Gastrocnemius medialis (tissue), 4 donors: ENCODE measurements at regions not wholly inside any gene's neighbourhood (a gene's known extent, or its start where the extent isn't known, plus 50 kb on each side); places are given as distances from the start of the nearest gene placed in this dataset.

ENCODE experiments used
- ATAC-seq, 2 donors: fragments of 150-250 bp; one replicate each; pipeline ENCODE4 v1.9.1; 2016
- DNase-seq, 2 donors: peaks; one replicate each; pipeline ENCODE4 v3.0.0-alpha.2; 2019
- H3K27ac ChIP-seq, 4 donors: fragments of 200-600 bp; sonication (generic); 1 replicate in 1 of 4; 2 replicates in 3 of 4; pipeline ENCODE4 v1.5.1; 2016 to 2018; ENCODE audit warnings: mild to moderate bottlenecking in 2 of 4, moderate library complexity in 1 of 4
- H3K27me3 ChIP-seq, 3 donors: fragments of 200-600 bp; sonication (generic) in 2 of 3; 1 replicate in 1 of 3; 2 replicates in 2 of 3; pipeline versions ENCODE4 v1.5.1 to v1.6.0; 2016 to 2019; ENCODE audit warnings: mild to moderate bottlenecking in 1 of 3, moderate library complexity in 1 of 3
- H3K36me3 ChIP-seq, 2 donors: fragments of 200-600 bp; sonication (generic) in 1 of 2; one replicate each; pipeline ENCODE4 v1.5.1; 2017 to 2018
- H3K4me1 ChIP-seq, 2 donors: fragments of 200-600 bp; sonication (generic) in 1 of 2; one replicate each; pipeline ENCODE4 v1.5.1; 2016 to 2017; ENCODE audit warnings: mild to moderate bottlenecking in 2 of 2
- H3K4me3 ChIP-seq, 4 donors: fragments of 200-600 bp; sonication (generic) in 3 of 4; 1 replicate in 1 of 4; 2 replicates in 3 of 4; pipeline ENCODE4 v1.5.1; 2016 to 2019; ENCODE audit warnings: mild to moderate bottlenecking in 2 of 4
- H3K9me3 ChIP-seq, 3 donors: fragments of 200-600 bp; sonication (generic) in 2 of 3; 1 replicate in 1 of 3; 2 replicates in 2 of 3; pipeline ENCODE4 v1.5.1; 2016 to 2019
- POLR2A ChIP-seq, 2 donors: fragments of 450-650 bp; IDR thresholded peaks; one replicate each; pipeline ENCODE4 v1.6.1; 2017; ENCODE audit warnings: antibody characterized with exemption in 2 of 2, mild to moderate bottlenecking in 2 of 2, moderate library complexity in 2 of 2
- in situ Hi-C, 4 donors: fragments of 200-750 bp; cut with MboI; loops; one replicate each; pipeline versions ENCODE4 v1.15.0 to v1.8.0; 2017; ENCODE audit warnings: low sequenced_read_pairs in 4 of 4
- intact Hi-C: fragments of 100-400 bp; cut with DNase I; formaldehyde crosslinking; loops from one replicate; pipeline ENCODE4 v1.15.1; 2023; ENCODE audit warnings: low total_unique reads
- TF ChIP-seq, protein P1 (sequence below), 5 experiments: fragments of 450-650 bp in 3 of 5; fragments of 200-600 bp in 2 of 5; sonication (generic) in 2 of 5; IDR thresholded peaks in 4 of 5; conservative IDR thresholded peaks in 1 of 5; 1 replicate in 4 of 5; 2 replicates in 1 of 5; pipeline ENCODE4 v1.5.1; 2016 to 2019; ENCODE audit warnings: antibody characterized with exemption in 5 of 5, mild to moderate bottlenecking in 3 of 5, moderate library complexity in 3 of 5

DNA sequence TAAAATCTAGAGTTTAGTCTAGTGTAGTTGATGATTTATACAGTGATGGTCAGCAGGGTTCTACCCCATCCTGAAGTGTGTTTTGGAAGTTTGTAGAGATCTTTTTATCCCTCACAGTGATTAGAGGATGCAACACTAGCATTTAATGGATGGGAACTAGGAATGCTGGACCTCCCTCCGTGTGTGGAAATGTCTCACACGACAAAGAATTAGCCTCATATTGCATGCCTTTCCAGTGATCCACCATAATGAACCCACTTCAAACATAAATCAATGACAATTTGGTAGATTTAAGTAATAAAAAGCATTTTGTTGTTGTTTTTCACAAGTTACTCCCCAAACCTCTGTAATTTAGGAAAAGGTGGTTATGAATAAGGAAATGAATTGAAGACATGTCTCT is 82.5 kb upstream of the LMNB1 start:
- no peak overlapping the region for H3K27ac ChIP-seq
- no peaks in the 10 kb centered on the region for H3K4me1 ChIP-seq
- TF ChIP-seq, protein P1, sequence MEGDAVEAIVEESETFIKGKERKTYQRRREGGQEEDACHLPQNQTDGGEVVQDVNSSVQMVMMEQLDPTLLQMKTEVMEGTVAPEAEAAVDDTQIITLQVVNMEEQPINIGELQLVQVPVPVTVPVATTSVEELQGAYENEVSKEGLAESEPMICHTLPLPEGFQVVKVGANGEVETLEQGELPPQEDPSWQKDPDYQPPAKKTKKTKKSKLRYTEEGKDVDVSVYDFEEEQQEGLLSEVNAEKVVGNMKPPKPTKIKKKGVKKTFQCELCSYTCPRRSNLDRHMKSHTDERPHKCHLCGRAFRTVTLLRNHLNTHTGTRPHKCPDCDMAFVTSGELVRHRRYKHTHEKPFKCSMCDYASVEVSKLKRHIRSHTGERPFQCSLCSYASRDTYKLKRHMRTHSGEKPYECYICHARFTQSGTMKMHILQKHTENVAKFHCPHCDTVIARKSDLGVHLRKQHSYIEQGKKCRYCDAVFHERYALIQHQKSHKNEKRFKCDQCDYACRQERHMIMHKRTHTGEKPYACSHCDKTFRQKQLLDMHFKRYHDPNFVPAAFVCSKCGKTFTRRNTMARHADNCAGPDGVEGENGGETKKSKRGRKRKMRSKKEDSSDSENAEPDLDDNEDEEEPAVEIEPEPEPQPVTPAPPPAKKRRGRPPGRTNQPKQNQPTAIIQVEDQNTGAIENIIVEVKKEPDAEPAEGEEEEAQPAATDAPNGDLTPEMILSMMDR (IDR thresholded peaks at IDR 0.05 in 4 of 5, conservative IDR thresholded peaks at IDR 0.05 in 1 of 5): no peak
- no peak for TF ChIP-seq POLR2A (IDR thresholded peaks at IDR 0.05)
- H3K9me3 ChIP-seq: no peaks in the 10 kb centered on the region
- no peak overlapping the region for H3K4me3 ChIP-seq
- no peaks in the 10 kb centered on the region for H3K27me3 ChIP-seq
- intact Hi-C loops (no loop called here), in situ Hi-C loops (no loop called here)
- DNase-seq (no peak), ATAC-seq (no peak)
- H3K36me3 ChIP-seq: no peaks in the 10 kb centered on the region

DNA sequence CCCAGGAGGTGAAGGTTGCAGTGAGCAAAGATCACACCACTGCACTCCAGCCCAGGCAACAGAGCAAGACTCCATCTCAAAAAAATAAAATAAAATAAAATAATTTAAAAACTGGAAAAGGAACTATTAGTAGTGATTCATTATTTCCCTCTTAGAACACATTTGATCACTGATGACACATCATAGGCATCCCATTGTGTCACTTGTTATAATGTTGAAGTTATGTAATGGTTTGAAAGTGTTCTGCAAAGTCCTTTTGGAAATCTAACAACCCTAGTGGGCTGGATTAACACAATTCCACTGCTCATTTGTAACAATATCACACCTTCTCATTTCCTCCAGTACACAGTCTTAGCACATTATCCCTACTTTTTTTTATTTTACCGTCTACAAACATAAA is 81.8 kb upstream of the LMNB1 start:
- no peak overlapping the region for H3K27ac ChIP-seq
- in situ Hi-C loops: no loop called here
- no peaks in the 10 kb centered on the region for H3K9me3 ChIP-seq
- no peaks in the 10 kb centered on the region for H3K4me1 ChIP-seq
- DNase-seq: no peak
- no peaks in the 10 kb centered on the region for H3K36me3 ChIP-seq
- no peaks in the 10 kb centered on the region for H3K27me3 ChIP-seq
- H3K4me3 ChIP-seq: no peak overlapping the region
- no peak for ATAC-seq
- intact Hi-C loops: no loop called here
- TF ChIP-seq, protein P1 (IDR thresholded peaks at IDR 0.05 in 4 of 5, conservative IDR thresholded peaks at IDR 0.05 in 1 of 5): no peak
- TF ChIP-seq POLR2A (IDR thresholded peaks at IDR 0.05): no peak

DNA sequence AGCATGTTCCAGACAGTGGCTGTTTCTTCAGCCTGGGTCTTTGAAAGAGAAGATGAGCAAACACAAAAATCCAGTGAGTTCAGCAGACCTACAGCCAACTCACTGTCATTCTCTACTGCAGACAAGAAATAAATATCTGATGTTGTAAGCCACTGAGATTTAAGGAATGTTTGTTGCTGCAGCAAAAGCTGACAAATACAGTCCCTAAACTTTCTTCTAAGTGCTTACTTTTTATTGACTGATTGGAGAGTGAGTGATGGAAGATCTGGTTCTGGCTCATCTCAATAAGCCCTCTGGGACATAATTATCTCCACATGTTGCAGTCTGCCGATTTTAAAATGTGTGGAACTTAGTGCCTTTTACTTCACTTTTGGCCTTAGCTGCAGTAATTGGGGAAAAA is 69.9 kb upstream of the LMNB1 start:
- Histone ChIP-seq H3K36me3 (no peaks in the 10 kb centered on the region), H3K27ac (no peak overlapping the region), H3K27me3 (no peaks in the 10 kb centered on the region), H3K4me3 (no peak overlapping the region), H3K9me3 (no peaks in the 10 kb centered on the region), H3K4me1 (no peaks in the 10 kb centered on the region)
- ATAC-seq: no peak
- TF ChIP-seq POLR2A (IDR thresholded peaks at IDR 0.05): no peak
- TF ChIP-seq, protein P1 (IDR thresholded peaks at IDR 0.05 in 4 of 5, conservative IDR thresholded peaks at IDR 0.05 in 1 of 5): no peak
- no peak for DNase-seq
- in situ Hi-C loops: no loop called here
- intact Hi-C loops: no loop called here

DNA sequence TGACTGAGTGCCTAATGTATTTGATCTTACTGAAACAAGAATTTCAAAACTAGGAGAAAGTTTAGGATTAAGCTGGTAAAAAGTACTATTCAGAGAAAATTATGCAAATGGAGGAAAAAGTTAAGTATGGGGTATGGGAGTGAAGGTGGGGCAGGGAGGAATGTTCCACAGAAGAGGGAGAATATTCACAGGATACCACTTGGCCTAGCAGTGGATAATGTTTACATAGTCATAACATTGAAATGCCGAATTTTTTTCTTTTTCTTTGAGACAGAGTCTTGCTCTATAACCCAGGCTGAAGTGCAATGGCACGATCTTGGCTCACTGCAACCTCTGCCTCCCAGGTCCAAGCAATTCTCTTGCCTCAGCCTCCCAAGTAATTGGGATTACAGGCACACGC is 61.2 kb upstream of the LMNB1 start:
- H3K9me3 ChIP-seq: no peaks in the 10 kb centered on the region
- no peak overlapping the region for H3K4me3 ChIP-seq
- no peaks in the 10 kb centered on the region for H3K27me3 ChIP-seq
- no peaks in the 10 kb centered on the region for H3K4me1 ChIP-seq
- no peak for ATAC-seq
- no peak for DNase-seq
- H3K27ac ChIP-seq: no peak overlapping the region
- intact Hi-C loops: no loop called here
- H3K36me3 ChIP-seq: no peaks in the 10 kb centered on the region
- TF ChIP-seq, protein P1 (IDR thresholded peaks at IDR 0.05 in 4 of 5, conservative IDR thresholded peaks at IDR 0.05 in 1 of 5): no peak
- no peak for TF ChIP-seq POLR2A (IDR thresholded peaks at IDR 0.05)
- in situ Hi-C loops: no loop called here

DNA sequence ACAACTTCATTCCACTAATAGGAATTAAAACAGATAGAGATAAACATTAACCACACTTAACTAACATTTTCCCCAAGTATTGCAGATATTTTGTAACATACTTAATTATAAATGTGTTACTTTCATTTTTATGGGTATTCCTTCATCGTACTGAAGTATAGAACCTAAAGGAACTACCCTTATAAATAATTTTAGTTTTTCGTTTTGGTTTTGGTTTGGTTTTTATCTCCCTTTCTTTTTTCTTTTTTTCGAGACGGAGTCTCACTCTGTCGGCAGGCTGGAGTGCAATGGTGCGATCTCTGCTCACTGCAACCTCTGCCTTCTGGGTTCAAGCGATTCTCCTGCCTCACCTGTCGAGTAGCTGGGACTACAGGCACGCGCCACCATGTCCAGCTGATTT is 60.1 kb upstream of the LMNB1 start:
- no peaks in the 10 kb centered on the region for H3K4me1 ChIP-seq

More for the DNA sequence above, 60.1 kb upstream of the LMNB1 start:
- intact Hi-C loops (no loop called here), in situ Hi-C loops (no loop called here)
- no peaks in the 10 kb centered on the region for H3K36me3 ChIP-seq
- TF ChIP-seq POLR2A (IDR thresholded peaks at IDR 0.05): no peak
- TF ChIP-seq, protein P1 (IDR thresholded peaks at IDR 0.05 in 4 of 5, conservative IDR thresholded peaks at IDR 0.05 in 1 of 5): no peak
- ATAC-seq (no peak), DNase-seq (no peak)
- H3K27ac ChIP-seq: no peak overlapping the region
- H3K4me3 ChIP-seq: no peak overlapping the region
- no peaks in the 10 kb centered on the region for H3K27me3 ChIP-seq
- H3K9me3 ChIP-seq: no peaks in the 10 kb centered on the region
